Cardiac septum (tissue), 1 donor: ENCODE measurements at regions not wholly inside any gene's neighbourhood (a gene's known extent, or its start where the extent isn't known, plus 50 kb on each side); places are given as distances from the start of the nearest gene placed in this dataset.
A peak's percentile ranks its signal among the peaks of the same experiment; 100 is the strongest.
"Not testable (repeated sequence)": the region's sequence is repeated elsewhere in the genome, so short reads cannot be mapped to it uniquely, and the experiment has no call there.

ENCODE experiments used
- DNase-seq: peaks from one replicate; pipeline ENCODE4 v3.0.0-alpha.2; 2020; ENCODE audit warnings: low spot score
- intact Hi-C: fragments of 100-400 bp; cut with DNase I; formaldehyde crosslinking; loops from one replicate; pipeline ENCODE4 v1.14.0; 2022
- donor health status: DM: no; HTN: no; CAD: no.

DNA sequence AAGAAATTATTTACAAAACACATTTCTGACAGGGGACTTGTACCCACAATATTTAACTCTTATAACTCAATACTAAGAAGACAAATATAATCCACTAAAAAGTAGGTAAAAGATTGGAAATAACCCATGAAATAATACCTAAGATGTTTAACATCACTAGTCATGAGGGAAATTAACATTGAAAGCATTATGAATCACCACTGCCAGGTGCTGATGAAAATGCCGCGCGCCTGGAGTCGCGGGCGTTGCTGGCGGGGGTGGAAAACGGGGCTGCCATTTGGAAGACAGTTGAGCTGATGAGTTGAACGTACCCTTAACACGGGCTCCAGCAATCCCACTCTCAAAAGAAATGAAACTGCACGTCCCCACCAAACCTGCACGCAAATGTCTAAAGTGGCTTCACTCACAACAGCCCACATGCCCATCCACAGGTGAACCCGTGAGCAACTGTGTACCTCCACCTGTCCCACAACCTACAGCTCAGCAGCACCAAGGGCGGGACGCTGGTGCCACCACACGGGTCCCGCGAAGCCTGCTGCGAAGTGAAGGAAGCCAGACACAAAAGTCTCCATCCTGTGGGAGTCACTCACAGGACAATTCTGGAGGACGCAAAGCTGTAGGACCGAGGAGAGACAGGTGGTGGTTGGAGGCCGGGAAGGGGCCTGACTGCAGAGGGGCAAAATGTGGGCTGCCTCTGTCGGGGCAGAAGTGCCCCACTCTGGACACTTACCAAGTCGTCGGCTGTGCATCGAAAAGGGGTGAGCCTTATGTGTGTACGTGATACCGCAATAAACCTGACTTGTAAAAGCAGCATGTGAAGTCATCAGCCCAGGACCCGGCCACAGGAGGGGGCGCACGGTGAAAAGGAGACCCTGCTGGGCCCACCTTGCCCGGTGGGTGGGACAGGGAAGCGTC, 199.5 kb upstream of the ZNF469 start:
- intact Hi-C loops: not testable (repeated sequence)
- peak; percentile 33 for DNase-seq

DNA sequence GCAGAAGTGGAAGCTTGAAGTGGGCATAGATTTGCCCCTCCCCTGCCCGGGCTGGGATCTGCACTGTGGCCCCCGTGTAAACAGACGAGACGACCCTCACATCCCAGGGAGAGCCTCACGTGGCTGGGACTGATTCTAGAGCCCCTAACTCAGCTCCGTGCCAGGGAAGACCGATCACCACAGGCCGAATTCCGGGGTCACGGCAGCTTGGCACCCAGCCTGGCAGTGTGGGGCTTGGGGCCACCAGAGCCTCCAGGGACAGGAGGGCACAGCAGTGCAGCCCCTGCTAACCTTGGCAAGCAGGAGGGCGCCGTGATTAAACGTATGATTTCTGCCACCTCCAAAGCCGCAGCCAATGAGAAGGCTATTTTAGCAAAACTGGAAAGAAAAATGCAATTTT, 198.7 kb upstream of the ZNF469 start:
- intact Hi-C loops, DNase-seq: not testable (repeated sequence)

DNA sequence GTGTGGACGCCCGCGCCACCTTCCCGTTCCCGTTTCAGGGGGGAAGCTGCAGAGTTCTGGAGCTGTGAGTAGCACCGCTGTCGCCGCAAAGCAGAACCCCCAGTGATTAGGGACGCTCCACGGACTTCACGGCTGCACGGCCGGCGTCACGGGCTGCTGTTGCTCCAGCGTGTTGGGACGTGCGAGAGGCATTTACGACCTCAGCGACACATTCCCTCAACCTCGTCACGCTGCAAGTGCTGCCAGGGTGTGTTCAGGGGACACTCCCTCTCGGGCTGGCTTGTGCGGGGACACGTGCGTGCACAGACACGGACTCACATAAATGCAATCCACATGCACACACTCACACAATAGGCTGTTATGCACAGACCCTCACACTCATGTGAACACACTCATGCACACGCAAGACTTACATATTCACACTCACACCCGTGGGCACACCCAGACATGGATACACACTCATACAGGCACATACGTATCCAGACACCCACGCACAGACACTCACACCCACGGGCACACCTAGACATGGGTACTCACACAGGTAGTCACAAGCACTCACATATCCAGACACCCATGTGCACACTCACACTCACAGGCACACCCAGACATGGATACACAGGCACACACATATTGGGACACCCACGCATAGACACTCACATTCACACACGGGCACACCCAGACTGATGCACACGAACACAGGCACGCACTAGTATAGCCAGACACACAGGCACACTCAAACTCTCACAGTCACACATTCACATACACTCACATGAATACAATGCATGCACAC, 198.0 kb upstream of the ZNF469 start:
- intact Hi-C loops: not testable (repeated sequence)

DNA sequence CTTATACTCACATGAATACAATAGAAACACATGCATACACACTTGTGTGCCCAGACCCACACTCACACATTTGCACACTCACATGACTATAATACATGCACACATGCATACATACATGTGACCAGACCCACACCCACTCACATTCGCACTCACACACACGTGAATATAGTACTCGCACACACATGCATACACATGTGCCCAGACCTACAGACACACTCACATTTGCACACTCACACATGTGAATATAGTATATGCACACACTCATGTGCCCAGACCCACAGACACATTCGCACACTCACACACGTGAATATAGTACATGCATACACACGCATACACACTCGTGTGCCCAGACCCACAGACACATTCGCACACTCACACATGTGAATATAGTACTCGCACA, 197.4 kb upstream of the ZNF469 start:
- intact Hi-C loops, DNase-seq: not testable (repeated sequence)

More for the DNA sequence above, 198.0 kb upstream of the ZNF469 start:
- not testable (repeated sequence) for DNase-seq

DNA sequence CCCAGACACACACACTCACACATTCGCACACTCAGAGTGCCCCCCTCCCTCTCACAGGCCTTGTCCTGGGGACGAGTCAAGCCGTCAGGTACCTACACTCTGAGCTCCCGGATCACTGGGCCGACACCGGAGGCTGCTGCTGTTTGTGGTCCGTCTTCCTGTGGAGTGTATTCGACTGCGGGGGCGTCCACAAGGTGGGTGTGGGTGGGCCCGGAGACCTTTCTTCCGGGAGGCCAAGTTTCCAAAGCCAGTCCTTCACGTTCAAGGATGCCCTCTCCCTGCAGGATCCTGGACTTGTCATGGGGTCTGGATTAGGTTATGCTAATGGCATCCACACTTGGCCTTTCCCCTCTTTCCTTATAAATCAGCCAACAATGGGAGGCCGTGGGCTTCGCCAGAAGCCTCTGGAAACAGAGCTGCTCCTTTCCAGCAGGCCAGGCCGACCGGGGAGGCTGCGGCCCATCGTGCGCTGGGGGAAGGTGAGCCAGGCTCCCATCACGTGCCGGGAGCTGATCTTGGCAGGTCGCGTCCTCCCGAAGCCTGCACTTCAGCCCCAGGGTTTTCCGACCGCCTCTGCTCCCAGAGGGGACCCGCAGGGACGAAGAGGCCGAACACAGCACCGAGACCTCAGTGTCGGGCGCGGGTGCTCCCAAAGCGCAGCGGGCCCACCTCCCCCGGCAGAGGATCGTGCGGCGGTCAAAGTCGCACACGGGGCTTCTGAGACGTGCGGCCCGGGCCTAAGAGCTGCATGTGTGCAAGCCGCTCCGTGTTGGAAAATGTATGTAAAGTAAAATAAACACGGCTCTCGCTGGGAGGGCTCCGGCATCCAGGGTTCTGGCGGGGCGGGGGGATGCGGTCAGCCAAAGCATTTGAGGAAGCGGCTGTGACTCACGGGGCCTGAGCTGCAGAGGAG, 196.5 kb upstream of the ZNF469 start:
- DNase-seq, intact Hi-C loops: not testable (repeated sequence)

DNA sequence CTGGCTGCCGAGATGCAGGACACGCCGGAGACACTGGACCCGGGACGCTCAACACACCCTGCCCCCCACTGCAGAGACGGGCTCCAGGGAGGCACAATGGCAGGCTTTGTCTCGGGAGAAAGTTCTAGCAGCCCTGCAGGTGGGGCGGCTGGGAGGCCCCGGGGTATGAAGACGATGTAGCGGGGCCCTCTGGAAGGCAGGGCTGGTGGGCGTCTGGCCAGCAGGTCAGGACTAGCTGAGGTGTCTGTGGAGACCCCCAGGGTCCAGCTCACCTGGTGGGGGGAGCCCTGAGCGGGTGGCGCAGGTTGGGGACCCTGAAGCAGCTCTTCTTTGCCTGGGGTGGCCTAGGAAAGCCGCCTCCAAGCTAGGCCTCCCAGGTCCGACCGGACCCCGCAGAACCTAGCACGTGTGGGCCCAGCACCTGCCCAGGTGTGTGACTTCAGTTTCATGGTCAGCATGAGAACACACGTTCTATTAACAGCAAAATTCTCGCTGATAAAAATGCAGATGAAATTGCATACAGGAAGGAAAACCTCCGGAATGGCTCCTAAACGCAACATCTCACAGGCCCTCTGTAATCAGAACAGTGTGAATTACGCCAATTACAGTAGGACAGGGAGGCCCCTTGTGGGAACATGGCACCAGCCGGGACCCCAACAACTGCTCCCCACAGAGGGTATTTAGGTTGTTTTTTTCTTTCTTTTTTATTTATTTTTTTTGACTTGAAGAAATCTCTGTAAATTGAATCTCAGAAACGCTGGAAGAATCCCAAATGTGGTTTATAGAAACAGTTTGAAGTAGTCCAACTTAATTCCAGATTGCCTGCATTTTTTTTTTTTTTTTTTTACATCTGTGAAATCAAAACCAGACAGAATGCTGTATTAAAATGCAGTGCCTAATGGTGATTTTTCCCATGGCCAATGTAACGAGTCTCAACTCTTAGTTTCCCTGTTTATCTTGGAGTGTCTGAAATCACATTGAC, 195.6 kb upstream of the ZNF469 start:
- intact Hi-C loops, DNase-seq: not testable (repeated sequence)

DNA sequence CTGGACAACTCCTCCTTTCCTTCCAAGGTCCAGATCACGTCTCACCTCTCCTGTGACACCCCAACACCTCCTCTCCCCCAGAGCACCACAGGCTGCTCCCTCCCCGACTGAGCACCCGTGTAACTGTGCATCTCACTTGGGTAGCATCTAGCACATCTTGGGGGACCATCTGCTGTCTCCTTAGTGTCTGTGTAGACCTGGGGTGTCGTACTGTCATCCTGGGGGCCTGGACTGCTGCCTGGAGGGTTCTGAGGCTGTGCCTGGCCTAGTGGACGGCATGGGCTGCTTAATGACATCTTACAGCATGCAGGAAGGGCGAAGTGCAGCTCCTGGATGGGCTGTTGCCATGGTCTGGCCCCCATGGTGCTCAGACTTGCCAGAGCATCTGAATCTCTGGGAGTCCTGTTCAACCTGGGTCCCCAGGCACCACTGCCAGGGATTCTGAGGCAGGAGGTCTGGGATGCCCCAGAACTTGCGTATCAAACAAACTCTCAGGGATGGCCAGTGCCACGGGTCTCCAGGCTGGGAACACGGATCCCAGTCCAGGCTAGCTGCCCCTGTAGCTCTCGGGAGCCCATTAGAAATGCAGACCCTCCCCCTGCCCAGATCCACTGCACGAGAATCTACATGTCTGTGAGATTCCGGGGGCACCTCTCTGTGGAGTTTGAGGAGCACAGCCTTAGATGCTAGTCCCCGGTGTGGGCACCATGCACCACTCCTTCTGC, 194.4 kb upstream of the ZNF469 start:
- DNase-seq, intact Hi-C loops: not testable (repeated sequence)

DNA sequence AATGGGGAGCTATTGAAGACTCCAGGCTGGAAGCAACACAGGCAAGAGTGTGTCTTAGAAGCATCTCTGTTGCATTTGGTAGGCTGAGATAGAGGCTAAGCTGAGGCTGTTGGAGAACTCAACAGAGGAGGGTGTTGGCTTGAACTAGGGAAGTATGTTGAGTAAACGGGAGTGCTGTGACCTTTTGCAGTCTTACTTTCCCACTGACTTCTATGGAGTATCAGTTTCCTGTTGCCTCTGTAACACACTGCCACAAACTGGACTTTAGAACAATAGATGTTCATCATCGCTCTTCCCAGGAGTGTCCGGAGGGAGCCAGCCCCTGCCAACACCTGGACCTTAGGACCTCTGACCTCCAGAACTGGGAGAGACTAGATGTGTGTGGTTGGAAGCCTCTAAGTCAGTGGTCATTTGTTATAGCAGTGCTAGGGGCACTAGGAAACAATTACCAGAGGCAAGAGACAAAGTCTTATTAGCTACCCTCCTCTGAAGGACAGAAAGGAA, 192.1 kb upstream of the ZNF469 start:
- intact Hi-C loops: loop anchor here (10.0 kb wide), 1 partner anchor 114 kb away; no protein-coding TSS in a partner anchor
- not testable (repeated sequence) for DNase-seq

DNA sequence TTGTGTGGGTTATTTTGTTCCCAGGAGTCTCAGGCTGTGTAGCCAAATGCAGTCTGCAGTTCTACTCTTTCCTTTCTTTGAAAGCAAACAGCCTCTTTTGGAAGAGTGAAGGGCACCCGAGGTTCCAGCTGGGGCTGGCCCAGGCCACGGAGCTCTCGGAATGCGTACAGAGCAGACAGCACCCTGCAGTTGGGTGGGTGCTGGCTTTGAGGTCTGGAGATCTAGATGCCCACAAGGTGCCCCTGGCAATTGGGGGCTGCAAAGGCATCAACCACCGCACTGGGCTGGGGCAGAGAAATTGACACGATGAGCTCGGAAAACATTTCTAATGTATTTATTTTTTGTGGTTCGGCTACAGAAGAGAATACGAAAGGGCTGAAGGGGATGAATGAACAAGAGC, 191.6 kb upstream of the ZNF469 start:
- intact Hi-C loops: loop anchor here (10.0 kb wide), 1 partner anchor 114 kb away; no protein-coding TSS in a partner anchor
- DNase-seq: not testable (repeated sequence)

DNA sequence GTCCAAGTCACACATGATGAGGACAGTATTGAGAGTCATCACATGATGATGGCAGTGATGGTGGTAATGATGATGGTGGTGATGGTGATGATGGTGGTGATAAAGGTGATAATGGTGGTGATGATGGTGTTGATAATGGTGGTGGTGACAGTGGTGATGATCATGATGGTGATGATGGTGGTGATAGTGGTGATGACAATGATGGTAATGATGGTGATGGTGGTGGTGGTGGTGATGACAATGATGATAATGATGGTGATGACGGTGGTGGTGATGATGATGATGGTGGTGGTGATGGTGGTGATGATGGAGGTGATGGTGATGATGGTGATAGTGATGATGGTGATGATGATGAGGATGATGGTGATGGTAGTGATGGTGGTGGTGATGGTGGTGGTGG, 190.2 kb upstream of the ZNF469 start:
- DNase-seq: no peak

DNA sequence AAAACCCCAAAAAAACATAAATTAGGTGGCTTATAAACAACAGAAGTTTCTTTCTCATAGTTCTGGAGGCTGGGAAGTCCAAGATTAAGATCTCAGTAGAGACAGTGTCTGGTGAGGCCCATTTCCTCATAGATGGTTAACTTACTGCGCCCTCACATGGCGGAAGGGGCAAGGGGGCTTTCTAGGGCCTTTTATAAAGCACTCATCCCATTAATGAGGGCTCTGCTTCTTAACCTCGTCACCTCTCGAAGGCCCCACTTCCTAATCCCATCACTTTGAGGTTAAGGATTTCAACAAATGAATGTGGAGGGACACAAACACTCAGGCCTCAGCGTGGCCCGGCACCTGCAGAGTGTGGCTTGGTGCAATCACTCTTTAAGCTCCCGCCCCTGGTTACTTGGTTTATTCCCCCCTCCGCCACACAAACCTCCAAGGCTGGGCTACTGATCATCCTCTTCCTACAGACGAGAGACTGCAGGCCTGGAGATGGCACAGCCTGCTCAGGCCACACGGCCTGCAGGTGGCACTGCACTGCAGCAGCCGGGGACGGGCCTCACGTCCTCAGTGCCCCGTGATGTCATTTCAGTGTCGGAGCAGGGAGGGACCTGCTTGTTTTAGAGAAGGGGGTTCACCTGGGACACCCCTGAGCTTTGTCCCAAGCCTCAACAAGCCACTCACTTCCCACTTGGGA, 188.9 kb upstream of the ZNF469 start:
- DNase-seq: not testable (repeated sequence)
- intact Hi-C loops: loop anchor here (2.0 to 10.0 kb wide), 2 partner anchors 111 to 243 kb away; no protein-coding TSS in a partner anchor

More for the DNA sequence above, 190.2 kb upstream of the ZNF469 start:
- intact Hi-C loops: loop anchor here (10.0 kb wide), 1 partner anchor 112 kb away; no protein-coding TSS in a partner anchor

DNA sequence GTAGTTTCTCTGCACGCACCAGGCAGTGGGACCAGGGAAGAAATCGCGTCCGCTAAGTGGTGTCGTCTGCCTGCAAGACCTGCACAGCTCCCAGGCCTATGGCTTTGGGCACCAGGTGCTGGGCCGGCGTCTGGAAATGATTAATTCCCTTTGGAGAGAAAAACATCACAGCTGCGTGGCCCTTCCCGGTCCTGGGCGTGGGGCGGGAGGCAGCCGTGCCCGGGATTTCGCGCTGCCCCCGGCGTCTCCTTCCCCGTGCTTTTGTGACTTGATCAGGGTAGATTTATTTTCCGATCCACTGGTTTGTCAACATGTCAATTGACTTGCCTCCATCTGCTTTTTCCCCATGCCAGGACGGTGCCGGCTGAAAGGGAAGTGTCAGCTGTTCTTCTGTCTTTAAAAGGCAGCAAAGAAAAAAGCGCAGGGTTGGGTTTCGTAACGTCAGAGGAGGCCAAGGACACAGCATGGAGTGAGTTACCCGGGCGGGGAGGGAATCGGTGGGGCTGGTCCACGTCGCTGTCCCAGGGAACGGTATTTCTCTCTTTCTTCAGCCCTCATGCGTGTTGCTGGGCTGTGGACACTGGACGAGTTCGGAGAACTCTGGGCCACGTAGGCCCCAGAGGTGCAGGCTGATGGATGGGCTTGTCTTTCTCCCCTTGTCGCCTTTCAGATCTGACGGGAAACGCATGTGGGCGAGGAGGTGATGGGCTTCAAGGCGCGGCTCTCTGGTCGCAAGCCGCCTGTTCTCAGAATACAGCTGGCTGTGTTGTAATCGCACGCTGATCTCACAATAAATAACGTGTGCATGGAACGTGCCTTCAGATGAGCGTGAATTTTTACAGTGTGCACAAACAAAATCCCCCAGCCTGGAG, 188.1 kb upstream of the ZNF469 start:
- DNase-seq: no peak
- intact Hi-C loops: loop anchor here (2.0 to 10.0 kb wide), 2 partner anchors 110 to 242 kb away; no protein-coding TSS in a partner anchor

DNA sequence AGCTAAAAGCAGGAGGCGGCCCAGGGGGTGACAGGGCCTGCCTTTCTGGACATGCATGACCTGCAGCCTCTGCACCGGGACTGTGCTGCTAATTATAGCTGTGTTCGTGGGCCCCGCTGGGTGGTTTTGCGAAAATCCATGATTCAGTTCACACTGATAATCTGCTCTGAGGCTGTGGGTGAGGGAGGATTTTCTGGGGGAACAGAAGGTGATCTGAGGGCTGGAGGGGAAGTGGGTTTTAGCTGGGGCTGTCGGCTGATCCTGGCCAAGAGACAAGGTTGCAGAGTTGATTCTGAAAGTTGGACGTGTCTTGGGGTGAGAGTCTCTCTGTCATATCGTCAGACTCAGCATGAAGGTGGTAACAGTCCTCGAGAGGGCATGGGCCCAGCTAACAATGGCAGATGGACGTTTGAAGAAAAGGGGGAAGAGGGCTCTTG, 187.5 kb upstream of the ZNF469 start:
- intact Hi-C loops: loop anchor here (2.0 to 10.0 kb wide), 2 partner anchors 110 to 242 kb away; no protein-coding TSS in a partner anchor
- DNase-seq: no peak

DNA sequence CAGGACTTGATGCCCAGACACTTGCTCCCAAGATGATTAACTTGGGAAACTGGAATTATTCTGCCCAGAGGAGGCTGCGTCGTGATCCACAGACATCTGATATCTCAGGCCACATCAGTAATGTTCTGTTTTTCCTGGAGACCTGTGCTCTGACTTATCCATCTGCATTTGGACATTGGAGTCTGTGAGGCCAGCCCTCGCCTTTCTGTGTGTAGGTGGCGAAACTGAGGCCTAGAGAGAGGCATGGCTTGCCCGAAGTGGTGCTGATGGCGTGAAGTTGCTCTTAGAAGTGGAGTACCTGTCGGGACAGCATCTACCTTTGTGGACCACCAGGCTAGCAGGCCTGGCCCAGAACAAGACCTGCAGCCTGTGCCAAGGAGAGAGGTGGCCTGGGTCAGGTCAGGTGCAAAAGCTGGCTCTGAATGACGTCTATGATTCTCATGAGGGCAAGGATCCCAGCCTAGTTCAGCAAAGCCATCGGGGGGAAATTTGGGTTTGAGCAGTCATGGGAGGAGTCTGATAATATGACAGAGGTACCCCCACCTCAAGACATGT, 186.8 kb upstream of the ZNF469 start:
- intact Hi-C loops: loop anchor here (2.0 to 10.0 kb wide), 2 partner anchors 109 to 241 kb away; no protein-coding TSS in a partner anchor
- DNase-seq: no peak
